ENCODE measurements at regions not wholly inside any gene's neighbourhood (a gene's known extent, or its start where the extent isn't known, plus 50 kb on each side); places are given as distances from the start of the nearest gene placed in this dataset.

GRCh38 chr5:3948838-3949237 lies 353.2 kb downstream of the IRX1 start:
- Histone ChIP-seq H3K9me3 (no peaks in the 10 kb centered on the region), H3K27ac (no peak overlapping the region), H3K27me3 (no peaks in the 10 kb centered on the region), H3K4me1 (no peaks in the 10 kb centered on the region), H3K4me3 (no peak overlapping the region), H3K36me3 (no peaks in the 10 kb centered on the region)
- no peak for DNase-seq
- intact Hi-C loops (cut with DNase I), result no loop called here
- 73% methylated on average over 3 of the region's 4 CpGs for WGBS (ENCODE audit: insufficient coverage, low coverage, low lambda C conversion rate, missing lambda C conversion rate)
- ATAC-seq, result no peak
- no peak for TF ChIP-seq CTCF (IDR thresholded peaks at IDR 0.05)
- no peak for TF ChIP-seq POLR2A (IDR thresholded peaks at IDR 0.05)

GRCh38 chr5:3954199-3954598 lies 358.6 kb downstream of the IRX1 start:
- H3K9me3 ChIP-seq, result no peaks in the 10 kb centered on the region
- H3K4me1 ChIP-seq, result no peaks in the 10 kb centered on the region
- TF ChIP-seq POLR2A (IDR thresholded peaks at IDR 0.05) (no peak), CTCF (IDR thresholded peaks at IDR 0.05) (no peak)
- ATAC-seq (no peak), DNase-seq (no peak)
- 12% methylated on average over 3 of the region's 3 CpGs for WGBS (ENCODE audit: insufficient coverage, low coverage, low lambda C conversion rate, missing lambda C conversion rate)
- intact Hi-C loops (cut with DNase I), result no loop called here
- no peaks in the 10 kb centered on the region for H3K36me3 ChIP-seq
- H3K27me3 ChIP-seq, result no peaks in the 10 kb centered on the region
- no peak overlapping the region for H3K27ac ChIP-seq
- no peak overlapping the region for H3K4me3 ChIP-seq

- Histone ChIP-seq H3K27ac (no peak overlapping the region), H3K9me3 (no peaks in the 10 kb centered on the region), H3K36me3 (no peaks in the 10 kb centered on the region), H3K4me1 (no peaks in the 10 kb centered on the region), H3K4me3 (no peak overlapping the region), H3K27me3 (no peaks in the 10 kb centered on the region)
- intact Hi-C loops (cut with DNase I), result no loop called here
- DNase-seq, result no peak
- TF ChIP-seq CTCF (IDR thresholded peaks at IDR 0.05) (no peak), POLR2A (IDR thresholded peaks at IDR 0.05) (no peak)
- ATAC-seq, result no peak
- WGBS (ENCODE audit: insufficient coverage, low coverage, low lambda C conversion rate, missing lambda C conversion rate), result 46% methylated on average over 6 of the region's 6 CpGs
These were observed 359.0 kb downstream of the IRX1 start for GRCh38 chr5:3954633-3955032.

- Histone ChIP-seq H3K27me3 (no peaks in the 10 kb centered on the region), H3K36me3 (no peaks in the 10 kb centered on the region), H3K9me3 (no peaks in the 10 kb centered on the region), H3K4me1 (no peaks in the 10 kb centered on the region), H3K4me3 (no peak overlapping the region), H3K27ac (no peak overlapping the region)
- ATAC-seq, result no peak
- 55% methylated on average over 6 of the region's 7 CpGs for WGBS (ENCODE audit: insufficient coverage, low coverage, low lambda C conversion rate, missing lambda C conversion rate)
- intact Hi-C loops (cut with DNase I), result no loop called here
- TF ChIP-seq POLR2A (IDR thresholded peaks at IDR 0.05) (no peak), CTCF (IDR thresholded peaks at IDR 0.05) (no peak)
- no peak for DNase-seq
These were observed 362.0 kb downstream of the IRX1 start for GRCh38 chr5:3957658-3958057.

- DNase-seq, result no peak
- TF ChIP-seq CTCF (IDR thresholded peaks at IDR 0.05) (no peak), POLR2A (IDR thresholded peaks at IDR 0.05) (no peak)
These were observed 362.8 kb downstream of the IRX1 start for GRCh38 chr5:3958389-3958788.

More at GRCh38 chr5:3958389-3958788, 362.8 kb downstream of the IRX1 start:
- no peaks in the 10 kb centered on the region for H3K27me3 ChIP-seq
- no peak overlapping the region for H3K27ac ChIP-seq
- intact Hi-C loops (cut with DNase I), result no loop called here
- H3K4me1 ChIP-seq, result no peaks in the 10 kb centered on the region
- no peak for ATAC-seq
- H3K36me3 ChIP-seq, result no peaks in the 10 kb centered on the region
- no peaks in the 10 kb centered on the region for H3K9me3 ChIP-seq
- no peak overlapping the region for H3K4me3 ChIP-seq
- 51% methylated on average over 6 of the region's 6 CpGs for WGBS (ENCODE audit: insufficient coverage, low coverage, low lambda C conversion rate, missing lambda C conversion rate)
